HG02759 (cell line): ENCODE measurements at regions not wholly inside any gene's neighbourhood (a gene's known extent, or its start where the extent isn't known, plus 50 kb on each side); places are given as distances from the start of the nearest gene placed in this dataset.
"Not testable (repeated sequence)": the region's sequence is repeated elsewhere in the genome, so short reads cannot be mapped to it uniquely, and the experiment has no call there.

Experiments used
- ATAC-seq: cut with Tn5 transposase; IDR thresholded peaks from one replicate; pipeline ENCODE4 v1.9.1; 2021; ENCODE audit warnings: mild to moderate bottlenecking, moderate library complexity; ENCODE audit not compliant: unreplicated experiment

GRCh38 chr9:129547063-129547462 is 73.8 kb downstream of the C9orf50 start:
- ATAC-seq = no peak

DNA sequence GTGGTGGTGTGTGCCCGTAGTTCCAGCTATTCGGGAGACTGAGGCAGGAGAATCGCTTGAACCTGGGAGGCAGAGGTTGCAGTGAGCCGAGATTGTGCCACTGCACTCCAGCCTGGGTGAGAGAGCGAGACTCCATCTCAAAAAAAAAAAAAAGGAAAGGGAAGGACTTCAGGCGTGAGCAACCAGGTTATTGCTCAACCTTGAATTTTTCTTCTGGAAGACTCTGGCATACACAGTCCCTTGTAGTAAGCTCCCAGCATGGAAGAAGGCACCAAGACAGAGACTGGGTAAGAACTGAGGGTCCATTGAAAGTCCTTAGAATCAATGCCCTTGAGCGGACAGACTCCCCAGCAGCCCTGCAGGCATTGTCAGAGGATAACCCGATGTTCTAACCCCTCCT is 75.0 kb downstream of the C9orf50 start:
- not testable (repeated sequence) for ATAC-seq

DNA sequence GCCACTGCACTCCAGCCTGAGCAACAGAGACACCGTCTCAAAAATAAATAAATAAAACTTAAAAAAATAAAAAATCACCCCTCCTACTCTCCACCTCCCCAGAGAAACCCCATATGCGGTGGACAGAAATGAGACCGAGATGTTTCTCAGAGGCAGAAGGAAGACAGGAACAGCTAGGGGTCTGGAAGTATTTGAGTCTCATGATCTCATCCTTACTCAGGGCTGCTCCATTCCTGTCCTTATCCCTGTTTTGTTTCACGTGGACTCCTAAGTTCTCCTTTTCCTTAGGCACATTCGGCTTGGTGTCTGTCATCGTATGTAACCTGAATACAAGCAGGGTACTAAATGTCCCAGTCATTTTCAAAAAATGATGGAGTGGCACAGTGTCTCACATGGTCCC is 76.1 kb downstream of the C9orf50 start:
- no peak for ATAC-seq

- ATAC-seq = no peak
Measured at GRCh38 chr9:129542741-129543140, 78.2 kb downstream of the C9orf50 start.

- no peak for ATAC-seq
Measured at GRCh38 chr9:129541270-129541669, 79.6 kb downstream of the C9orf50 start.

DNA sequence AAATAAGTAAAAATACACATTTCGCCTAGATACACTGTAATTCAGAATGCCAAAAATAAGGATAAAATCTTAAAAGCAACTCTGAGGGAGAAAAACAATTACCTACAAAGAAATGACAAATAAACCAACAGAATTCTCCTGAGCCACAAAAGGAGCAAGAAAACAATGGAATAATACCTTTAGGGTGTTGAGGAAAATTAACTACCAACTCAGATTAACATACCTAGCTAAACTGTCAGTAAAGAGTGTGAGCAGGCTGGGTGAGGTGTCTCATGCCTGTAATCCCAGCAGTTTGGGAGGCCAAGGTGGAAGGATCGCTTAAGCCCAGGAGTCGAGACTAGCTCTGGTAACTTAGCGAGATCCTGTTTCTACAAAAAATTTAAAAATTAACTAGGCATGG is 81.5 kb downstream of the C9orf50 start:
- no peak for ATAC-seq

- not testable (repeated sequence) for ATAC-seq
Measured at GRCh38 chr9:129531860-129532402, 89.0 kb downstream of the C9orf50 start.

DNA sequence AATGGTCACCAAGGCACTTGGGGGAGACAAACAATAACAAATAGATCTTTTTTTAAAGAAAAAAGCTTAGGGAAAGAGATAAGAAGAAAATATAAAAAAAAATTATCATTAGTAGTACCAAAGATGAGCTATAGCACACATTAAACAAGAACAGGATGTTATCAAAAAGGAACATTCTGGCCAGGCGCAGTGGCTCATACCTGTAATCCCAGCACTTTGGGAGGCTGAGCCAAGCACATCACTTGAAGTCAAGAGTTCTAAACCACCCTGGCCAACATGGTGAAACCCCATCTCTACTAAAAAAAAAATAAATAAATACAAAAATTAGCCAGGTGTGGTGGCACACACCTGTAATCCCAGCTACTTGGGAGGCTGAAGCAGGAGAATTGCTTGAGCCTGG is 92.9 kb downstream of the C9orf50 start:
- not testable (repeated sequence) for ATAC-seq

GRCh38 chr9:129525656-129526196 is 95.2 kb downstream of the C9orf50 start:
- ATAC-seq = no peak

- no peak for ATAC-seq
Measured at GRCh38 chr9:129524582-129525270, 96.2 kb downstream of the C9orf50 start.

GRCh38 chr9:129523943-129524581 is 96.8 kb downstream of the C9orf50 start:
- ATAC-seq = no peak

DNA sequence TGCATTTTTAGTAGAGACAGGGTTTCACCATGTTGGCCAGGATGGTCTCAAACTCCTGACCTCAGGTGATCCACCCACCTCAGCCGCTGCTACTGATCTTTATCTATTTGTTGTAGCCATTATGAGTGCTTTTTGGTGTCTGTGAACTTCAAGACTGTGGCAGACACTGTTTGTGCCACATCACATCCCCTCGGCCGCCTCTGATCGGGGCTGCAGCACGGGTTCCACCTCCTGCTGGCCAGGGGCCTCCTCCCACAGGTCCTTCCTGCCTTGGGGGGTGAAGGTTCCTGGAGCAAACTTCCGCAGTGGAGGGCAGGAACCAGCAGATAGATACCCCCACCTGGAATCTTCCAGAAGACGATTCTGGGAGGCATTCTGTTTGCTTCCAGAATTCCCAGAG is 98.5 kb downstream of the C9orf50 start:
- no peak for ATAC-seq

DNA sequence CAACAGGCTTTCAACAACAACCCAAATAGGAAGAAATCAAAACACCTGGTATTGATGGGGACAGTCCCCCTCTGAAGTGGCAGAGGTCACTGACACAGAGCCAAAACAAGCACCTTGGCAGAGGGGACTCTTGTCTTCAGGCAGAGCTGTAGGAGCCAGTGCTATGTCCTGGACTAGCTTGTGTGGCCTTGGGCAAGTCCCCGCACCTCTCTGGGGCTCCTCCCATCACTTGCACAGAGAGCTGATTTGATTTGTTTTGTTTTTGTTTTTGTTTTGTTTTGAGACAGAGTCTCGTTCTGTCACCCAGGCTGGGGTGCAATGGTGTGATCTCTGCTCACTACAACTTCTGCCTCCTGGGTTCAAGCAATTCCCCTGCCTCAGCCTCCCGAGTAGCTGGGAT is 100.8 kb downstream of the C9orf50 start:
- no peak for ATAC-seq

- no peak for ATAC-seq
Measured at GRCh38 chr9:129518074-129518473, 102.8 kb downstream of the C9orf50 start.

DNA sequence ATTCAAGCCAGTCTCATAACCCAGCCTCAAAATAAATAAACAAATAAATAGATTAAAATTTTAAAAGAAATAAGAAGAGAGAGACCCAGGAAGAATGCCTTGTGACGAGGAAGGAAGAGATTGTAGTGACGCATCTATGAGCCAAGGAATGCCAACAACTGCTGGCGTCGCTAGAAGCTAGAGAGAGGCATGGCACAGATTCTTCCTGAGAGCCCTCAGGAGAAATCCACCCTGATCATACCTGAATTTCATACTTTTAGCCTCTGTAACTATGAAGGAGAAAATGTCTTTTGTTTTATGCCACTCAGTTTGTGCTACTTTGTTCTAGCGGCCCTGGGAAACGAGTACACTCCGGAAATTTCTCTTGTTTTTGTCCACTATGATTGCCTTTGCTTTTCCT is 103.9 kb downstream of the C9orf50 start:
- no peak for ATAC-seq

GRCh38 chr9:129514891-129515290 is 106.0 kb downstream of the C9orf50 start:
- no peak for ATAC-seq

GRCh38 chr9:129514497-129514867 is 106.4 kb downstream of the C9orf50 start:
- no peak for ATAC-seq

DNA sequence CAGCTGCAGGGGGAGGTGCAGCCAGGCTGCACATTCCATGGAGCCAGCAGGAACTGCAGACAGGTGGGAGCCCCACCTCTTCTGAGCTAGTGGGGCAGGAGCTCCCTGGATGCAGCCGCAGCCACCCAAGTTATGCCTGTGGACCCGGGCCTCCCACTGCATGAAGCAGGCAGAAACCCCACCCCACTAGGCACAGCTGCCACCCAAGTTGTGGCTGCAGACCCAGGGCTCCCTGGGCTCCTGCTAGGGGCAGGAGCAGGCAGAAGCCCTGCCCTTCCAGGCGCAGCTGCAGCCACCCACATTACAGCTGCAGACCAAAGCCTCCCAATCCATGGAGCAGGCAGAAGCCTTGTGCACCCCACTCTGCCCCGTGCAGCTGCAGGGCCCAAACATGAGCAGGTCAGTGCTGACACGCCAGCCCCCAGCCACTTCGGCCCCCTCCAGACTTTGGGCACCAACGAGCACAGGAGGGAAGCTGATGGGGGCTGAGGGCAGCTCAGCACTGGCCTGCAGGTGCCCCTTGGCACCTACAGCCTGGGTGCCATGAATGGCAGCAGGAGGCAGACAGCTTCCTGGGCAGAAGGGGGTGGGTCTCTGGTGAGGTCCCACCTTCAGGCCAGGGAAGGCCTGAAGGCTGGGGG is 106.9 kb downstream of the C9orf50 start:
- no peak for ATAC-seq

DNA sequence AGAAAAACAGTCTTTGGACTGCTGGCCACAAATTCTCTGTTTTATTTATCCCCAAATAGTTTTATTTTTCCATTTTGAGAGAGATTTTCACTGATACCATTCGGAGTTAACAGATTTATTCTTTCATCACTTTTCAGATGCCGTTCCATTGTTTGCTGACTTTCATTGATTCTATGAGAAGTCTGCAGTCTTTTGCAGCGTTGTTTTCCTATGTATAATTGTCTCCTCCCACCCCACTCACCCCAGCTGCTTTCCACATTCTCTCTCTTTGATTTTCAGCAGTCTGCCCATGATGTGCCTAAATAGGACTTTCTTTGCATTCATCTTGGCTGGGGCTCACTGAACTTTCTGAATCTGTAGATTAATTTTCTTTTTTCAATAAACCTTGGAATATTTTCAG is 107.6 kb downstream of the C9orf50 start:
- ATAC-seq = no peak

GRCh38 chr9:129511285-129511900 is 109.5 kb downstream of the C9orf50 start:
- ATAC-seq = no peak

GRCh38 chr9:129509533-129509928 is 111.4 kb downstream of the C9orf50 start:
- no peak for ATAC-seq
